ENCODE measurements at regions not wholly inside any gene's neighbourhood (a gene's known extent, or its start where the extent isn't known, plus 50 kb on each side); places are given as distances from the start of the nearest gene placed in this dataset.
"Not testable (repeated sequence)": the region's sequence is repeated elsewhere in the genome, so short reads cannot be mapped to it uniquely, and the experiment has no call there.

DNA sequence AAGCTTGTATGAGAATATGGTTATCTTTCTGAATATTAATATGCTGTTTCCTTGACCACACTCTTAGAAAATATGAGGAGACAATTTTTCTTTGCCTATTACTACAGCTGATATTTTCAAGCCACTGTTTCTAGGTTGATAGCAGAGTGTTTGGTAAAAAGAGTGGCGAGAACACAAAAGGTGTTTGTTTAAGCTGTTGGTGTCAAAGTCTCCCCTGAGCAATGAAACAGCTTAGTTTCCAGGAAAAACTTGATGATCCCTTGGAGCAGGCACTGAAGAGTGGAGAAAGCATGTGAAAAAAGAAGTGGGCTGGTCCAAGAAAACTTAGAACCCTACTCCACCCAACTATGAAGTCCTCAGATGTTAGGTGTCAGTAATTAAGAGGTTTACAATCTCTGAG, 182.7 kb downstream of the TFAP2B start:
- TF ChIP-seq, protein P1, sequence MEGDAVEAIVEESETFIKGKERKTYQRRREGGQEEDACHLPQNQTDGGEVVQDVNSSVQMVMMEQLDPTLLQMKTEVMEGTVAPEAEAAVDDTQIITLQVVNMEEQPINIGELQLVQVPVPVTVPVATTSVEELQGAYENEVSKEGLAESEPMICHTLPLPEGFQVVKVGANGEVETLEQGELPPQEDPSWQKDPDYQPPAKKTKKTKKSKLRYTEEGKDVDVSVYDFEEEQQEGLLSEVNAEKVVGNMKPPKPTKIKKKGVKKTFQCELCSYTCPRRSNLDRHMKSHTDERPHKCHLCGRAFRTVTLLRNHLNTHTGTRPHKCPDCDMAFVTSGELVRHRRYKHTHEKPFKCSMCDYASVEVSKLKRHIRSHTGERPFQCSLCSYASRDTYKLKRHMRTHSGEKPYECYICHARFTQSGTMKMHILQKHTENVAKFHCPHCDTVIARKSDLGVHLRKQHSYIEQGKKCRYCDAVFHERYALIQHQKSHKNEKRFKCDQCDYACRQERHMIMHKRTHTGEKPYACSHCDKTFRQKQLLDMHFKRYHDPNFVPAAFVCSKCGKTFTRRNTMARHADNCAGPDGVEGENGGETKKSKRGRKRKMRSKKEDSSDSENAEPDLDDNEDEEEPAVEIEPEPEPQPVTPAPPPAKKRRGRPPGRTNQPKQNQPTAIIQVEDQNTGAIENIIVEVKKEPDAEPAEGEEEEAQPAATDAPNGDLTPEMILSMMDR (IDR thresholded peaks at IDR 0.05), result no peak
- no peak for TF ChIP-seq POLR2A (IDR thresholded peaks at IDR 0.05)
- TF ChIP-seq POLR2AphosphoS5 (IDR thresholded peaks at IDR 0.05; ENCODE audit: insufficient read depth in 1 of 2, low read depth in 1 of 2), result no peak
- intact Hi-C loops (cut with DNase I), result no loop called here
- no peak overlapping the region for H3K4me3 ChIP-seq

DNA sequence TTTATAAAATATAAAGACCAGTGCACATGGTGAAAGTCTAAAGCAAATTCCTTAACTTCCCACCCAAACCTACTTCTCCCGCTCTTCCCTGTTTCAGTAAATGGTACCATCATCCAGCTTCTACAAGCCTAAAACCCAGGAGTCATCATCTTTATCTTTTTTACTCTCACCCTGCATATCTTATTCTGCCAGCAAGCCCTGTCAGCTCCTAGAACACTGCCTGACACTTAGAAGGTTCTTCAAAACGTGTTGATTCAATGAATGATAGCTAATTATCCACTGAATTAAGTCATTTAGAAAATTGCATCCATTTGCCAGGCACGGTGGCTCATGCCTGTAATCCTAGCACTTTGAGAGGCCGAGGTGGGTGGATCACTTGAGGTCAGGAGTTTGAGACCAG, 185.7 kb downstream of the TFAP2B start:
- Histone ChIP-seq H3K9me3 (no peaks in the 10 kb centered on the region), H3K4me3 (no peak overlapping the region), H3K27me3 (no peaks in the 10 kb centered on the region), H3K36me3 (no peaks in the 10 kb centered on the region), H3K27ac (no peak overlapping the region), H3K4me1 (no peaks in the 10 kb centered on the region)
- DNase-seq (ENCODE audit: extremely low spot score in 2 of 2), result no peak
- intact Hi-C loops (cut with DNase I), result no loop called here
- TF ChIP-seq POLR2AphosphoS5 (IDR thresholded peaks at IDR 0.05; ENCODE audit: insufficient read depth in 1 of 2, low read depth in 1 of 2) (no peak), POLR2A (IDR thresholded peaks at IDR 0.05) (no peak)
- TF ChIP-seq, protein P1 (IDR thresholded peaks at IDR 0.05), result no peak

More for the DNA sequence above, 182.7 kb downstream of the TFAP2B start:
- H3K9me3 ChIP-seq, result no peaks in the 10 kb centered on the region
- H3K36me3 ChIP-seq, result no peaks in the 10 kb centered on the region
- H3K4me1 ChIP-seq, result no peaks in the 10 kb centered on the region
- H3K27ac ChIP-seq, result no peak overlapping the region
- H3K27me3 ChIP-seq, result no peaks in the 10 kb centered on the region
- no peak for DNase-seq (ENCODE audit: extremely low spot score in 2 of 2)

DNA sequence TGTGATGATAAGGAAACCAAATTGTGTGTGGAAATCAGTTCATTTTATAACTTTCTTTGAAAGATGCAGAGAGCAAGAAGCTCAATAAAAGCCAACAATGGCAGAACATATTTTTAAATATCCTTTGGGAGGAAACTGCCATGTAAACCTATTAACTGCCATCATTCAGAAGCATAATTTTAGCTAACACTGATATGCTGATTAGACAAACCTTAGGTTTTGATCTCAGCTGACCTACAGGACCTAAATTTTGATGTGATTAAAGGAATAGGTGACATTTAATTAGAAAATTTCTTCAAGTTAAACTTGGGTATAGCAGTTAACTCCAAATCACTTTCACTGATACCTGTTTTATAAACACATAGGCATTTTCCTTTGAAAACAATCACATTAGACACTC, 187.1 kb downstream of the TFAP2B start:
- intact Hi-C loops (cut with DNase I), result no loop called here
- Histone ChIP-seq H3K4me1 (no peaks in the 10 kb centered on the region), H3K27me3 (no peaks in the 10 kb centered on the region), H3K9me3 (no peaks in the 10 kb centered on the region), H3K27ac (no peak overlapping the region), H3K4me3 (no peak overlapping the region), H3K36me3 (no peaks in the 10 kb centered on the region)
- no peak for DNase-seq (ENCODE audit: extremely low spot score in 2 of 2)
- TF ChIP-seq POLR2A (IDR thresholded peaks at IDR 0.05), result no peak
- TF ChIP-seq POLR2AphosphoS5 (IDR thresholded peaks at IDR 0.05; ENCODE audit: insufficient read depth in 1 of 2, low read depth in 1 of 2), result no peak
- TF ChIP-seq, protein P1 (IDR thresholded peaks at IDR 0.05), result no peak

GRCh38 chr6:51007237-51007636, 188.6 kb downstream of the TFAP2B start:
- Histone ChIP-seq H3K36me3 (no peaks in the 10 kb centered on the region), H3K27ac (no peak overlapping the region), H3K4me3 (no peak overlapping the region), H3K4me1 (no peaks in the 10 kb centered on the region), H3K27me3 (no peaks in the 10 kb centered on the region), H3K9me3 (no peaks in the 10 kb centered on the region)
- TF ChIP-seq POLR2AphosphoS5 (IDR thresholded peaks at IDR 0.05; ENCODE audit: insufficient read depth in 1 of 2, low read depth in 1 of 2) (no peak), POLR2A (IDR thresholded peaks at IDR 0.05) (no peak)
- TF ChIP-seq, protein P1 (IDR thresholded peaks at IDR 0.05), result no peak
- no peak for DNase-seq (ENCODE audit: extremely low spot score in 2 of 2)
- intact Hi-C loops (cut with DNase I), result no loop called here

GRCh38 chr6:51008693-51009092, 190.0 kb downstream of the TFAP2B start:
- H3K9me3 ChIP-seq; H3K27me3 ChIP-seq; H3K27ac ChIP-seq; H3K4me3 ChIP-seq; H3K4me1 ChIP-seq; H3K36me3 ChIP-seq; intact Hi-C loops (cut with DNase I); DNase-seq (ENCODE audit: extremely low spot score in 2 of 2): not testable (repeated sequence)

GRCh38 chr6:51013376-51013775, 194.7 kb downstream of the TFAP2B start:
- DNase-seq (ENCODE audit: extremely low spot score in 2 of 2), result no peak
- Histone ChIP-seq H3K36me3 (no peaks in the 10 kb centered on the region), H3K4me1 (no peaks in the 10 kb centered on the region), H3K27ac (no peak overlapping the region), H3K9me3 (no peaks in the 10 kb centered on the region), H3K27me3 (no peaks in the 10 kb centered on the region), H3K4me3 (no peak overlapping the region)
- intact Hi-C loops (cut with DNase I), result no loop called here
- no peak for TF ChIP-seq POLR2A (IDR thresholded peaks at IDR 0.05)
- no peak for TF ChIP-seq POLR2AphosphoS5 (IDR thresholded peaks at IDR 0.05; ENCODE audit: insufficient read depth in 1 of 2, low read depth in 1 of 2)
- TF ChIP-seq, protein P1 (IDR thresholded peaks at IDR 0.05), result no peak

All from vagina (tissue), 2 donors.